SK-N-SH (cell line): ENCODE measurements at regions not wholly inside any gene's neighbourhood (a gene's known extent, or its start where the extent isn't known, plus 50 kb on each side); places are given as distances from the start of the nearest gene placed in this dataset.

Experiments used
- CTCF ChIP-seq: fragments of 200-600 bp; sonication (generic); IDR thresholded peaks from 2 replicates; pipeline ENCODE4 v1.6.1; 2017; ENCODE audit warnings: antibody characterized with exemption, mild to moderate bottlenecking, moderate library complexity
- EP300 ChIP-seq, 2 experiments: IDR thresholded peaks; 2 replicates each; pipeline versions ENCODE4 v1.4.0 to v1.6.1; 2012; ENCODE audit warnings: borderline replicate concordance in 1 of 2, low read depth in 1 of 2, low read length in 1 of 2
- FOSL2 ChIP-seq: IDR thresholded peaks from 2 replicates; pipeline ENCODE4 v1.4.0; 2012; ENCODE audit warnings: low read depth, mild to moderate bottlenecking, moderate library complexity, borderline replicate concordance
- FOXM1 ChIP-seq: IDR thresholded peaks from 2 replicates; pipeline ENCODE4 v1.4.0; 2012; ENCODE audit warnings: low read depth, mild to moderate bottlenecking
- GABPA ChIP-seq: IDR thresholded peaks from 2 replicates; pipeline ENCODE4 v1.4.0; 2012; ENCODE audit warnings: low read depth, mild to moderate bottlenecking
- IRF3 ChIP-seq: fragments of 150-350 bp; IDR thresholded peaks from 2 replicates; pipeline ENCODE4 v1.6.1; 2016; ENCODE audit warnings: mild to moderate bottlenecking, low read depth, low read length
- JUND ChIP-seq: IDR thresholded peaks from 2 replicates; pipeline ENCODE4 v1.4.0; 2012
- MAX ChIP-seq: IDR thresholded peaks from 2 replicates; pipeline ENCODE4 v1.4.0; 2012; ENCODE audit warnings: low read depth
- POLR2AphosphoS5 ChIP-seq: IDR thresholded peaks from 2 replicates; pipeline ENCODE4 v1.6.1; 2012; ENCODE audit warnings: low read depth, low read length
- RAD21 ChIP-seq: IDR thresholded peaks from 2 replicates; pipeline ENCODE4 v1.6.1; 2012; ENCODE audit warnings: mild to moderate bottlenecking, low read length
- RCOR1 ChIP-seq: fragments of 150-350 bp; IDR thresholded peaks from 2 replicates; pipeline ENCODE4 v1.6.1; 2017; ENCODE audit warnings: antibody characterized with exemption, low read length
- TAF1 ChIP-seq: IDR thresholded peaks from 2 replicates; pipeline ENCODE4 v1.6.1; 2012; ENCODE audit warnings: low read depth, mild to moderate bottlenecking, low read length, moderate library complexity, borderline replicate concordance
- USF2 ChIP-seq: fragments of 150-350 bp; IDR thresholded peaks from 2 replicates; pipeline ENCODE4 v1.6.1; 2017; ENCODE audit warnings: antibody characterized with exemption, low read length, low read depth, borderline replicate concordance

DNA sequence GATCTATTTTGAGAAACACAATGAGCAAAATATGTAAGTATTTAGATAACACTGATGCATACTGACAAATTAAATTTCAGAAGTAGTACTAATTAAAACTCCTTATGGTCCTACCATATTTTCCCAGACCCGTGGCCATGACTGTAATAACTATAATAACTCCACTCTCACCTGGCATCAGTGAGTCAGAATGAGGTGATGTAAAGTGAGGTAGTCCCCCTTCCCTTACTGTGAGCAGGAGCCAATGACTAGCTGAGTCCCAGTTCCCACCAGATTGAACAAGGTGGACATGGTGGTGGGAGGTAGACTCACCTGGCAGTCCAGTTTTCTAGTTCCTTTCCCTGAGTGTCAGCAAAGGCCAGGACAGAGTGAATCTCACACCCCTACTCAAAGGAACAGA is 630.5 kb upstream of the IGFBP3 start:
- TF ChIP-seq GABPA = no peak
- no peak for TF ChIP-seq IRF3
- no peak for TF ChIP-seq EP300 (IDR thresholded peaks at IDR 0.05; ENCODE audit: borderline replicate concordance in 1 of 2, low read depth in 1 of 2, low read length in 1 of 2)
- TF ChIP-seq FOXM1 = no peak
- TF ChIP-seq MAX = no peak
- no peak for TF ChIP-seq CTCF
- no peak for TF ChIP-seq FOSL2
- TF ChIP-seq USF2 = no peak
- TF ChIP-seq RAD21 = no peak
- TF ChIP-seq JUND = no peak
- no peak for TF ChIP-seq TAF1
- TF ChIP-seq RCOR1 = no peak
- TF ChIP-seq POLR2AphosphoS5 = no peak
